AG09309 (cell line): ENCODE measurements at regions not wholly inside any gene's neighbourhood (a gene's known extent, or its start where the extent isn't known, plus 50 kb on each side); places are given as distances from the start of the nearest gene placed in this dataset.

Source experiments
- DNase-seq: peaks from one replicate; pipeline ENCODE4 v3.0.0-alpha.2; 2010; ENCODE audit warnings: low read depth
- H3K4me3 ChIP-seq: 2 replicates; pipeline ENCODE4 v1.5.1; 2011; ENCODE audit warnings: mild to moderate bottlenecking, low read depth, low read length, moderate library complexity; ENCODE audit not compliant: control insufficient read depth
- TF ChIP-seq, protein P1 (sequence below): IDR thresholded peaks from 2 replicates; pipeline ENCODE4 v1.5.1; 2011; ENCODE audit warnings: mild to moderate bottlenecking, low read depth, low read length, inconsistent platforms; ENCODE audit not compliant: insufficient read depth, control insufficient read depth; ENCODE audit errors: missing control alignments

DNA sequence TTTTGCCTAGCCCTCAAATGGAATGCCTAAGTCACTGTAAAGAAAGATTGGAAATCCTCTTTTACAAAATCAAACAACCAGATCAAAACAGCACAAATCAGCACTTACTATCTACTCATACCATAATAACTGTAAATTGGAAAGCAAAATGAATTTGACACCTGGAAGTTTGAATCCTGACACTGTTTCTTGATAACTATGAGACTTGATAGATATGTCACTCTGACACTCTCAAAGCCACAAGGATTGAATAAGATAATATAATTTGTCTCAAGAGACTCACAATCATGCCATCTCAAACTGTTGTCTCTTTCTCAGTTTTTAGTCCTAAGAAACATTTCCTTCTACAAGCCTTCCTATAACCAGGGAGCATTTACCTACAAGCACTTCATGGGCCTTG, 302.6 kb upstream of the DIAPH2 start:
- no peak for DNase-seq
- H3K4me3 ChIP-seq, result no peak overlapping the region
- TF ChIP-seq, protein P1, sequence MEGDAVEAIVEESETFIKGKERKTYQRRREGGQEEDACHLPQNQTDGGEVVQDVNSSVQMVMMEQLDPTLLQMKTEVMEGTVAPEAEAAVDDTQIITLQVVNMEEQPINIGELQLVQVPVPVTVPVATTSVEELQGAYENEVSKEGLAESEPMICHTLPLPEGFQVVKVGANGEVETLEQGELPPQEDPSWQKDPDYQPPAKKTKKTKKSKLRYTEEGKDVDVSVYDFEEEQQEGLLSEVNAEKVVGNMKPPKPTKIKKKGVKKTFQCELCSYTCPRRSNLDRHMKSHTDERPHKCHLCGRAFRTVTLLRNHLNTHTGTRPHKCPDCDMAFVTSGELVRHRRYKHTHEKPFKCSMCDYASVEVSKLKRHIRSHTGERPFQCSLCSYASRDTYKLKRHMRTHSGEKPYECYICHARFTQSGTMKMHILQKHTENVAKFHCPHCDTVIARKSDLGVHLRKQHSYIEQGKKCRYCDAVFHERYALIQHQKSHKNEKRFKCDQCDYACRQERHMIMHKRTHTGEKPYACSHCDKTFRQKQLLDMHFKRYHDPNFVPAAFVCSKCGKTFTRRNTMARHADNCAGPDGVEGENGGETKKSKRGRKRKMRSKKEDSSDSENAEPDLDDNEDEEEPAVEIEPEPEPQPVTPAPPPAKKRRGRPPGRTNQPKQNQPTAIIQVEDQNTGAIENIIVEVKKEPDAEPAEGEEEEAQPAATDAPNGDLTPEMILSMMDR, result no peak

DNA sequence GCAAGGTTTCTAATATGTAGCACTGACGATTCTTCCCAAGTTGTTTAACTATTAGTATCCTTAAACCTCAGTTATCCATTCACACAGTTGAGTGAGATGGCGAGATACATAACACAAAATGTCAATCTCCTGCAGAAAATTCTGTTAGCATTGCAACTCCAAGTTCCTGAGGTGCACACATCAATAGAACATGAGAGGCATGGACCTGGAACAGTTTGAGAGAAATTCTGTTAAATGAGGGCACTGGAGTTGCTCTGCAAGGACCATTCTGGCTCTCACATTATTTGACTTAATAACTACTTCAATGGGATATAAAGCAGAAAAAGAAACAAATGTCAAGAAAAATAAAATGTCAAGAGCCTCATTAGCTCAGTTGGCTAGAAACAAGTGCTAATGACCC, 301.2 kb upstream of the DIAPH2 start:
- DNase-seq, result no peak
- TF ChIP-seq, protein P1, result no peak
- H3K4me3 ChIP-seq, result no peak overlapping the region

DNA sequence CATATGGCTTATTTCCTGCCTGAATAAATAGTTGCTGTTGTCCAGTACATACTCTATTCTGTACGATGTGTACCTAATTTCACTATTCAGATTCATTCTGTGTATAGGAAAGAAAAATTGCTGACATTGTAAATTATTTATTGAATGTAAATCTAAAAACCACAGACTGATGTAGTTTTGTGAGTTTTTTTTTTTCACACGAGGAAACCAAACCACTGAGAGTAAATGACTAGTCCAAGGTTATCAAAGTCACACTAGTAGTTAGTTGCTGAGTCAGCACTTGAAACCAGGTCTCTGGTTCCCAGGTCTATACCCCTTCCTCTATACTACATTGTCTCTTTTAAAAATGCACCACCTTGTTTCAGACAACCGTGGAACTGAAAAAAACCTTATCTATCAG, 298.3 kb upstream of the DIAPH2 start:
- no peak for DNase-seq
- no peak overlapping the region for H3K4me3 ChIP-seq
- TF ChIP-seq, protein P1, result no peak

DNA sequence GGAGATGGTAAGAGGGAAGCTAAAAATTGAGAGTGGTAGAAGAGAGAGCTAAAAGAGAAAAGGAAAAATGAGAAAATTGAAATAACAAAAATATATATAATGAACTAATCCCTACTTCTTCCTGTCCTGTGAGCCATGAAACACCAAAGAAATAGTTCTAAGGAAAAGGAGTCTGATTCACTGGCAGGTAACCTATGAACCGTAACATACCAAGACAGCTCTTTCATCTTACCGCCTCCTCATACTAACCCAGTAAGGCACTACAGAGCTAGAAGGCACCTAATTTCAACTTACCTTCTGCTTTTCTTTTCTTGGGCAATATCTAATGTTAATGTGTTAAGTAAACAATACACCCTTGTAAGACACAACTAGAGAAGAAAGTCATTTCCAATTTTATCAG, 297.7 kb upstream of the DIAPH2 start:
- H3K4me3 ChIP-seq, result no peak overlapping the region
- TF ChIP-seq, protein P1, result no peak
- no peak for DNase-seq

DNA sequence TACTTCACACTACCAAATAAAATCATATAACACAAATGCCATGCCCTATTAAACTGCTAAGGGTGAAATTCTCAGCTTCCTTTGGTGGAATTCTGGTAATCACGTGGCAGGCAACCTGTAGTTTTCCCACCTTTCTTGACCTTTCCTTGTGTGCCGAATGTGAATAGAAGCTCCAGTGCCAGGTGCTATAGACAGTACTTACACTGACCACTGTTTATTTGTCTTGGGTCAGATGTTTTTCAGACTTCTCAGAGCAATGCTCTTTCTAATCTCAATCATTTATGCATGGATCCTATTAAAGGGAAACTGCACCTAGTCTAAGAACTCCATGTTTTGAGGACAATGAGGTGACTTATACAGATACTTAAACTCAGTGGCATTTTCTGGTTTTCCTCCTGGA, 296.8 kb upstream of the DIAPH2 start:
- no peak for DNase-seq
- H3K4me3 ChIP-seq, result no peak overlapping the region
- TF ChIP-seq, protein P1, result no peak

DNA sequence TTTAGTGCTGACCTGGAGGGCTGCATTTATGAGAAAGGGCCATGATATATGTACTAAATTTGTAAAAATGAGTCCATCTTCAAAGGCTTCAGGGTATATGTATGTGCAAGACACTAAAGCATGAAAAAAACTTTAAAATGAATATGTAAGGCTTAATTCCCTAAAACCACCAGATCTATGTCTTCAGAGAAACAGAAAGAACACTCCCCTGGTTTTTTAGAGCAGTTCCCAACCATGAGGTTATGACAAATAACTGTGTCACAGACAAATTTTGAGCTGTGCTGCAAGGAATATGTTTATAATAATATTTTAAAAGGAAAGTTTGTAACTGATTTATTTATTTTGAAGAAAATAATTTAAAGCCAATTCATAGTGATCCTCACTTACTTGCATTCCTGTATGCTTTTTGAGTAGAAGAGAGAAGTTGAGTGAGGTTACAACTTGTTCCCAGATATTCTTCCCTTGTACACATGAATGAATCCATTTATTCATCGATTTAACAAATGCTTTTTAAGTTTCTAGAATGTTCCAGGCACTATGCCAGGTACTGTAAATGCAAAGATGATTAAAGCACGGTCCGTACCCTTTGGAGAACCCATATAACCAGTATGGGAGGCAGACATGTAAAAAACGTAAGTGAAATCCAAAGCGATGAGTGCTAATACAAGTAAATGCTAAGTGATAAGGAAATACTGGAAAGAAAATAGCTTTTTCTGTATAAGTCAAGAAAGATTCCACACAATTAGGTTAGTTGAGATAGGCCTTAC, 295.2 kb upstream of the DIAPH2 start:
- TF ChIP-seq, protein P1, result no peak
- H3K4me3 ChIP-seq, result no peak overlapping the region
- no peak for DNase-seq
